Upper lobe of right lung (tissue), 1 donor: ENCODE measurements at regions not wholly inside any gene's neighbourhood (a gene's known extent, or its start where the extent isn't known, plus 50 kb on each side); places are given as distances from the start of the nearest gene placed in this dataset.
"Not testable (repeated sequence)": the region's sequence is repeated elsewhere in the genome, so short reads cannot be mapped to it uniquely, and the experiment has no call there.

ENCODE experiments used
- ATAC-seq: fragments of 200-7000 bp; cut with Tn5 transposase; one replicate; pipeline ENCODE4 v1.9.1; 2020; ENCODE audit warnings: mild to moderate bottlenecking, moderate library complexity
- DNase-seq: peaks from one replicate; pipeline ENCODE4 v3.0.0-alpha.2; 2020
- H3K27ac ChIP-seq: fragments of 200-600 bp; one replicate; pipeline ENCODE4 v1.8.0; 2022
- H3K27me3 ChIP-seq: fragments of 200-600 bp; one replicate; pipeline ENCODE4 v1.8.0; 2022; ENCODE audit warnings: mild to moderate bottlenecking
- H3K36me3 ChIP-seq: fragments of 200-600 bp; one replicate; pipeline ENCODE4 v1.8.0; 2022
- H3K4me1 ChIP-seq: fragments of 200-600 bp; one replicate; pipeline ENCODE4 v1.8.0; 2022
- H3K4me3 ChIP-seq: fragments of 200-600 bp; one replicate; pipeline ENCODE4 v1.8.0; 2022; ENCODE audit warnings: mild to moderate bottlenecking
- H3K9me3 ChIP-seq: fragments of 200-600 bp; one replicate; pipeline ENCODE4 v1.8.0; 2022
- intact Hi-C: fragments of 100-400 bp; cut with DNase I; formaldehyde crosslinking; loops from one replicate; pipeline ENCODE4 v1.11.0; 2022
- TF ChIP-seq, protein P1 (sequence below): fragments of 200-600 bp; IDR thresholded peaks from one replicate; pipeline ENCODE4 v1.8.0; 2022; ENCODE audit warnings: antibody characterized with exemption
- donor health status: DM: no; HTN: yes; CAD: no; lungs with severe emphysema.

DNA sequence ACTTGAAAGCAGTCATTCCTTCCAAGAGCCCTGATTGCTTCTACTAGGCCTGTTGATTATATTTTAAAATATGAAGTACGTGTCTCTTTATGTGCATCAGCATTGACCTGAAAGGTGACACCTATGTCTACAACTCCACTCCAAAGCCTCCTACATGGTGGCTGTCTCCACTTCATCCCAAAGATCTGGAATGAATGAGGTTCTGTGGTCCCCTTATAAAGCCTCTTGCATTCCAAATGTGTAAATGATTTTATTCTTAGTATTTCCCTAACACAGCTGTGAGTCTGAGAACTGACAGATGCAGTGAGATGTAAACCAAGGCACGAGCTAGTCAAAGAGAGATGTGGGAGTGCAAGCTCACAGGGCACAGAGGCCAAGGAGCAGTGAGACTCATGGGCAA is 176.0 kb upstream of the SVIL start:
- Histone ChIP-seq H3K27ac (no peak overlapping the region), H3K4me1 (peaks cover 8% of the 10 kb centered on the region)
- no peak for ATAC-seq

DNA sequence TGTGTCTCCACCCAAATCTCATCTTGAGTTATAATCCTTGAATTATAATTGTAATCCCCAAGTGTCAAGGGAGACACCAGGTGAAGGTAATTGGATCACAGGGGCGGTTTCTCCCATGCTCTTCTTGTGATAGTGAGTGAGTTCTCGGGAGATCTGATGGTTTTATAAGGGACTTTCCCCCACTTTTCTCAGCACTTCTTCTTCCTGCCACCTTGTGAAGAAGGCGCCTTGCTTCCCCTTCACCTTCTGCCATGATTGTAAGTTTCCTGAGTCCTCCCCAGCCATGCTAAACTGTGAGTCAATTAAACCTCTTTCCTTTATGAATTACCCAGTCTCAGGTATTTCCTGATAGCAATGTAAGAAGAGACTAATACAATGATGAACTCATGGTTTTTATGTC is 175.5 kb upstream of the SVIL start:
- H3K27ac ChIP-seq, H3K36me3 ChIP-seq, DNase-seq, intact Hi-C loops, H3K27me3 ChIP-seq, H3K4me1 ChIP-seq, H3K9me3 ChIP-seq, ATAC-seq, H3K4me3 ChIP-seq: not testable (repeated sequence)

More for the DNA sequence above, 176.0 kb upstream of the SVIL start:
- DNase-seq: no peak
- TF ChIP-seq, protein P1, sequence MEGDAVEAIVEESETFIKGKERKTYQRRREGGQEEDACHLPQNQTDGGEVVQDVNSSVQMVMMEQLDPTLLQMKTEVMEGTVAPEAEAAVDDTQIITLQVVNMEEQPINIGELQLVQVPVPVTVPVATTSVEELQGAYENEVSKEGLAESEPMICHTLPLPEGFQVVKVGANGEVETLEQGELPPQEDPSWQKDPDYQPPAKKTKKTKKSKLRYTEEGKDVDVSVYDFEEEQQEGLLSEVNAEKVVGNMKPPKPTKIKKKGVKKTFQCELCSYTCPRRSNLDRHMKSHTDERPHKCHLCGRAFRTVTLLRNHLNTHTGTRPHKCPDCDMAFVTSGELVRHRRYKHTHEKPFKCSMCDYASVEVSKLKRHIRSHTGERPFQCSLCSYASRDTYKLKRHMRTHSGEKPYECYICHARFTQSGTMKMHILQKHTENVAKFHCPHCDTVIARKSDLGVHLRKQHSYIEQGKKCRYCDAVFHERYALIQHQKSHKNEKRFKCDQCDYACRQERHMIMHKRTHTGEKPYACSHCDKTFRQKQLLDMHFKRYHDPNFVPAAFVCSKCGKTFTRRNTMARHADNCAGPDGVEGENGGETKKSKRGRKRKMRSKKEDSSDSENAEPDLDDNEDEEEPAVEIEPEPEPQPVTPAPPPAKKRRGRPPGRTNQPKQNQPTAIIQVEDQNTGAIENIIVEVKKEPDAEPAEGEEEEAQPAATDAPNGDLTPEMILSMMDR: no peak
- no peaks in the 10 kb centered on the region for H3K9me3 ChIP-seq
- H3K27me3 ChIP-seq: no peaks in the 10 kb centered on the region
- intact Hi-C loops: no loop called here
- H3K36me3 ChIP-seq: no peaks in the 10 kb centered on the region
- H3K4me3 ChIP-seq: no peak overlapping the region

DNA sequence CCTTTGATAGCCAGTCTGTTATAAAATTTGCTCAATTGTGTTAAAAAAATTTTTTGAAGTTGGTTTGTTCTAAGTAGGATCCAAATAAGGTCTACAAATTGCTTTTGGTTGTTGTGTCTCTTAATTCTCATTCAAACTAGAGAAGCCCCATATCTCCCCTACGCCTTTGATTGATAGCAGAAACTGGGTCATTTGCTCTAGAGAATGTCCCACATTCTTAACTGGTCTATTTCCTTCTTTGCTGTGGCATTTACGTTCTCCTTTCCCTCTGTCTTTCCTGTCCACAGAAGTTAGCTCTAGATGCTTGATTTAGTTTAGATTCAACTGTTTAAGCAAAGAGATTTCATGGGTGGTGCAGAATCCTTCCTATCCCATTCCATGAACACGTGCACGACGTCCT is 174.6 kb upstream of the SVIL start:
- ATAC-seq: no peak
- Histone ChIP-seq H3K4me1 (peaks cover 10% of the 10 kb centered on the region), H3K27me3 (no peaks in the 10 kb centered on the region), H3K4me3 (no peak overlapping the region), H3K27ac (no peak overlapping the region), H3K9me3 (no peaks in the 10 kb centered on the region), H3K36me3 (no peaks in the 10 kb centered on the region)
- DNase-seq: no peak
- TF ChIP-seq, protein P1: no peak
- intact Hi-C loops: no loop called here

DNA sequence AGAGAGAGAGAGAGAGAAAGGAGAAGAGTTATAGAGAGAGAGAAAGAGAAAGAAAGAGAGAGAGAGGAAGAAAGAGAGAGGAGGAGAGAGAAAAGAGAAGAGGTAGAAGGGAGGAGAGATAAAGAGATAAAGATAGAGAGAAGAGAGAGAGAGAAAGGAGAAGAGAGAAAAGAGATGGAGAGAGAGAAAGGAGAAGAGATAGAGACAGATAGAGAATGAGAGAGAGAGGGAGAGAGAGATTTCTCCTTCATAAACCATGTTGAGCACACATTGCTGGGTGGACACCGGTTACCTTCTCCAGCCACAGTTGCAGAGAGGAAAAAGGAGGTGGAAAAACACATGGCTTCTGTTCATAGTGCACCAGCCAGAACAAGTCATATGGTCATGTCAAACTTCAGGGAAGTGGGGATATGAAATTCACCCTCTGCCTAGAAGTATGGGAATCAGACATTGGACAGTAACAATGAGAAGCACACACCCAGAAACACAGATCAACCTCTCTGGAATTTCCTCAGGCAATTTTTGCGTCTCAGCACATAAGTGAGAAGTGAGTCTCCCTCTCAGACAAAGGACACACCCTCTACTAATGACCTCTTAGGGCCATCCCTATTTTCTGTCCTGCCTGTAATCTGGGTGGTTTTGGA is 172.5 kb upstream of the SVIL start:
- ATAC-seq (no peak), DNase-seq (no peak)
- H3K4me1 ChIP-seq: peaks cover 20% of the 10 kb centered on the region
- TF ChIP-seq, protein P1: no peak
- H3K27me3 ChIP-seq: no peaks in the 10 kb centered on the region
- H3K4me3 ChIP-seq: no peak overlapping the region
- intact Hi-C loops: no loop called here
- no peaks in the 10 kb centered on the region for H3K36me3 ChIP-seq
- no peaks in the 10 kb centered on the region for H3K9me3 ChIP-seq
- H3K27ac ChIP-seq: no peak overlapping the region

DNA sequence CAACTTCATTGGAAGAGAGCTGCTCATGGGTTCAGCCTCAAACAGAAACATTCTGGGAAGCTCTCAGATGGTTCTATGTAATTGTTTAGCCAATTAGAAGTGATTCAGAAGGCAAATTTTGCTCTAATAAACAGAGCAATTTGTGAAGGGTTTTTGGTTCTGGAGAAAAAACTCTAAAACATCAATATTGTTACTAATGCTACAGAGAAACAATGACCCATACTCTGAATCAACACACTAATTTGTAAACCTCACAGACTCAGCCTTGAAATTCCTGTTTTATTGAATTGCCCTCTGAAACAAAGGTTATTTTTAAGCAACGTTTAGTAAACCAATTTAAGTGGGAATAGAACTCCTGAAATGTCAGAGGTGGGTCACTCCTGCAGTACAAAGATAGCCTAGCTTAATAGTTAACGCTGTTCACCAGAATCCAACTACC is 171.6 kb upstream of the SVIL start:
- TF ChIP-seq, protein P1: no peak
- Histone ChIP-seq H3K4me3 (no peak overlapping the region), H3K36me3 (no peaks in the 10 kb centered on the region), H3K9me3 (no peaks in the 10 kb centered on the region), H3K27me3 (no peaks in the 10 kb centered on the region), H3K4me1 (peaks cover 13% of the 10 kb centered on the region), H3K27ac (no peak overlapping the region)
- intact Hi-C loops: no loop called here
- no peak for ATAC-seq
- DNase-seq: no peak

DNA sequence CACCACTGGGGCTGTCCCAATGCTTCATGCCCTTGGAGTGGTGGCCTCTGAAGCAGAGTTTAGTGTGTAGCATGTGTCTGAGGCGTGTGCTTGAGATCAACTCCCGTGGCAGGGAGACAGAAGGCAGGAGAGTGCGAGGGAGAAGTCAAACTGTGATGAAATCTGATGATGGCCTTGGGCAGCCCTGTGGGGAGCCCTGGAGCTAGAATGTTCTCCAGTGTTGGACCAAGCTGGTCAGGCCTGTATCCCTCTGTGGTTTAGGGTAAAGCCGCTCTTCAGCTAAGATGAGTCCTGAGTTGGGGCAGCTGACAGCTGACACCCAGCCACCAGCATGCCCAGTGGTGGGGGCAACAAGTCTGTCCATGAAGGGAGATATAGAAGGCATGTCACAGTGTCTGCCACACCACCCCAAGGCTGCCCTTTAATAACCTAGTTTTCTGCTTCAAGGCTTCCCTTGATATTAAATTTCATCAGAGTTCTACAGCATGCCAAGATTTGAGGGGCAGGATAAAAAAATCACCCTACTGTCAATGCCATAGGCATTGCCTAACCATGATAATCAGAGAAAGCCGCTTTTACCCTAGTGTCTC is 170.5 kb upstream of the SVIL start:
- Histone ChIP-seq H3K27ac (no peak overlapping the region), H3K4me3 (no peak overlapping the region), H3K4me1 (peaks cover 12% of the 10 kb centered on the region), H3K36me3 (no peaks in the 10 kb centered on the region), H3K27me3 (no peaks in the 10 kb centered on the region), H3K9me3 (no peaks in the 10 kb centered on the region)
- DNase-seq: no peak
- intact Hi-C loops: no loop called here
- ATAC-seq: no peak
- TF ChIP-seq, protein P1: no peak
